Spinal cord (tissue), 9 donors: ENCODE measurements at regions not wholly inside any gene's neighbourhood (a gene's known extent, or its start where the extent isn't known, plus 50 kb on each side); places are given as distances from the start of the nearest gene placed in this dataset.

Experiments
- DNase-seq, 6 donors: peaks; one replicate each; pipeline versions ENCODE4 v3.0.0 to v3.0.0-alpha.2; 2013 to 2015; ENCODE audit warnings: low spot score in 6 of 6, low read depth in 4 of 6
- H3K27ac ChIP-seq: one replicate; pipeline ENCODE4 v1.5.1; 2013; ENCODE audit warnings: low read depth, low read length, control low read depth
- H3K27me3 ChIP-seq: one replicate; pipeline ENCODE4 v1.6.1; 2013; ENCODE audit warnings: low read length; ENCODE audit not compliant: control insufficient read depth, insufficient read depth
- H3K36me3 ChIP-seq: one replicate; pipeline ENCODE4 v1.6.1; 2013; ENCODE audit warnings: low read length; ENCODE audit not compliant: control insufficient read depth, insufficient read depth
- H3K4me1 ChIP-seq: one replicate; pipeline ENCODE4 v1.6.1; 2013; ENCODE audit warnings: low read length; ENCODE audit not compliant: control insufficient read depth, insufficient read depth
- H3K4me3 ChIP-seq: one replicate; pipeline ENCODE4 v1.5.1; 2013; ENCODE audit warnings: low read depth, low read length, control low read depth
- H3K9me3 ChIP-seq: one replicate; pipeline ENCODE4 v1.6.1; 2013; ENCODE audit warnings: low read length; ENCODE audit not compliant: control insufficient read depth, insufficient read depth
- WGBS: methylation state at CpG from one replicate; pipeline ENCODE4 v1.1.5; 2013; ENCODE audit warnings: missing lambda C conversion rate; ENCODE audit not compliant: insufficient coverage; 5-methylcytosine and 5-hydroxymethylcytosine counted together
- donor health status: healthy.

- Histone ChIP-seq H3K4me3 (no peak overlapping the region), H3K27me3 (no peaks in the 10 kb centered on the region), H3K36me3 (no peaks in the 10 kb centered on the region), H3K27ac (no peak overlapping the region), H3K4me1 (no peaks in the 10 kb centered on the region), H3K9me3 (no peaks in the 10 kb centered on the region)
- DNase-seq = peak in 1 of 6 donors; percentile 66
- no CpG with 5 or more reads among the region's 1 CpG for WGBS
These were observed 437.7 kb upstream of the HS3ST1 start for GRCh38 chr4:11866391-11866790.

GRCh38 chr4:11860996-11861395 lies 432.3 kb upstream of the HS3ST1 start:
- H3K27ac ChIP-seq = no peak overlapping the region
- H3K4me1 ChIP-seq = no peaks in the 10 kb centered on the region
- WGBS = no CpG with 5 or more reads among the region's 1 CpG
- no peak overlapping the region for H3K4me3 ChIP-seq
- no peaks in the 10 kb centered on the region for H3K36me3 ChIP-seq
- no peaks in the 10 kb centered on the region for H3K27me3 ChIP-seq
- DNase-seq = no peak
- H3K9me3 ChIP-seq = no peaks in the 10 kb centered on the region

GRCh38 chr4:11857881-11858280 lies 429.2 kb upstream of the HS3ST1 start:
- no peaks in the 10 kb centered on the region for H3K36me3 ChIP-seq
- no peak overlapping the region for H3K27ac ChIP-seq
- no peaks in the 10 kb centered on the region for H3K27me3 ChIP-seq

DNA sequence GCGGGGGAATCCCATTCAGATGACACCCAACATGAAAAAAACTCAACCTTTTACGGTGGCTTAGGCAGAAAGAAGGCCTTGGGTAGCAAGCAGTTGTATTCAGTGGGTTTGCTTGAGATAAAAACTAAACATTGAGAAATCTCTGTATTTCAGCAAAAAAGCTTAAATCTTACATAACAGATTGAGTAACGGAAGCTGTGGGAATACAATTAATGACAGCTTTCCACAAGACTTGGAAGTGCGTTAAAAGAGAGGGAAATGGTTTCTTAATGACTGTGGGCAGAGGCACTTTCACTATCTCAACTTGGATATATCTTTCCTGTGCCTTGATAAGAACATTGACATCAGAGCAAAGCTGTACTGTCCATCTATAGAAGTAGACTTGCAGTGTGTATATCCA lies 418.5 kb upstream of the HS3ST1 start:
- Histone ChIP-seq H3K9me3 (no peaks in the 10 kb centered on the region), H3K27ac (no peak overlapping the region), H3K4me3 (no peak overlapping the region), H3K4me1 (no peaks in the 10 kb centered on the region), H3K36me3 (no peaks in the 10 kb centered on the region), H3K27me3 (no peaks in the 10 kb centered on the region)
- DNase-seq = no peak
- no CpG with 5 or more reads among the region's 4 CpGs for WGBS

More at GRCh38 chr4:11857881-11858280, 429.2 kb upstream of the HS3ST1 start:
- H3K9me3 ChIP-seq = no peaks in the 10 kb centered on the region
- no peak for DNase-seq
- no peak overlapping the region for H3K4me3 ChIP-seq
- H3K4me1 ChIP-seq = no peaks in the 10 kb centered on the region

GRCh38 chr4:11843927-11844326 lies 415.2 kb upstream of the HS3ST1 start:
- DNase-seq = no peak
- no peaks in the 10 kb centered on the region for H3K9me3 ChIP-seq
- 40% methylated on average over 2 of the region's 4 CpGs for WGBS

DNA sequence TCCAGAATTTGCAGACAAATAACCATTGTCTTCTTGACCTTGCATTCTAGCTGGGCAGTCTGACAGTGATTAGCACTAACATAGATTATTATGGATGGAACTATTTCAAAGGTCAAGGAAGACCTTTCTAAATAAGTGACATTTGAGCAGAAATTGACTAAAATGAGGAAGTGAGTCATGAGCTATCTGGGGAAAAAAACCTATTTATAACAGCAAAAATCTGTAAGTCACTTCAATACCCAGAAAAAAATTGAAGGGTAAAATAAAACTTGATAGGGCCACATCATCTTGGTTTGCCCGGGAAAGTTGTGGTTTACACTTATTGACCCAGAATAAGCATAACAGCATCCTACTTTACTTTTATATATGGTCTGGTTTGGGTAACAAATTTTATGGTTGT lies 414.6 kb upstream of the HS3ST1 start:
- WGBS = no CpG with 5 or more reads among the region's 1 CpG
- H3K9me3 ChIP-seq = no peaks in the 10 kb centered on the region
- no peak for DNase-seq
- no peaks in the 10 kb centered on the region for H3K27me3 ChIP-seq
- H3K4me1 ChIP-seq = no peaks in the 10 kb centered on the region
- H3K4me3 ChIP-seq = no peak overlapping the region
- no peak overlapping the region for H3K27ac ChIP-seq
- no peaks in the 10 kb centered on the region for H3K36me3 ChIP-seq

More at GRCh38 chr4:11843927-11844326, 415.2 kb upstream of the HS3ST1 start:
- Histone ChIP-seq H3K4me1 (no peaks in the 10 kb centered on the region), H3K36me3 (no peaks in the 10 kb centered on the region), H3K4me3 (no peak overlapping the region), H3K27ac (no peak overlapping the region), H3K27me3 (no peaks in the 10 kb centered on the region)

DNA sequence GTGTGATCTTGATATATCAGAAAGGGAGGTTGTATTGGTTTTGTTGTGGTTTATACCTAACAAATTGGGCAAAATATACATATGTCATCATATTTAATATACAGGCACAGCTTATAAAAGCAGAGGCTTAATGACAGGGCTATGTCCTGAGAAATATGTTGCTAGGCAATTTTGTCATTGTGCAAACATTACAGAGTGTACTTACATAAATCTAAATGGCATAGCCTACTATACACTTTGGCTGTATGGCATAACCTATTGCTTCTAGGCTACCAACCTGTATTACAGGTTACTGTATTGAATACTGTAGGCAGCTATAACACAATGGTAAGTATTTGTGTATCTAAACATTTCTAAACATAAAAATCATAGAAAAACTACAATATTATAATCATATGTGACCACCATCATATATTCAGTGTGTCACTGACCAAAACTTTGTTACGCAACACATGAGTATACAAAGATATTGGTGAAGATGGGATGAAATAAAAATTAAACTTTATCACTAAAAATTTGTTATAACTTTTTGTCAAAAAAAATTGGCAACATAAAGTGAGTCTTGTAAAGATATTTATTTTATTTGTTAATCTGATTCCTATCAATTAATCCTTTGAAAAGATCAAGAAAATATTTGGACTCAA lies 414.0 kb upstream of the HS3ST1 start:
- H3K36me3 ChIP-seq = no peaks in the 10 kb centered on the region
- no CpG with 5 or more reads among the region's 1 CpG for WGBS
- H3K4me1 ChIP-seq = no peaks in the 10 kb centered on the region
- no peak overlapping the region for H3K27ac ChIP-seq
- no peak overlapping the region for H3K4me3 ChIP-seq
- no peaks in the 10 kb centered on the region for H3K27me3 ChIP-seq
- H3K9me3 ChIP-seq = no peaks in the 10 kb centered on the region
- DNase-seq = no peak

- no peaks in the 10 kb centered on the region for H3K36me3 ChIP-seq
- H3K4me1 ChIP-seq = no peaks in the 10 kb centered on the region
- H3K9me3 ChIP-seq = no peaks in the 10 kb centered on the region
- no peak overlapping the region for H3K4me3 ChIP-seq
- no peak overlapping the region for H3K27ac ChIP-seq
- DNase-seq = no peak
- no peaks in the 10 kb centered on the region for H3K27me3 ChIP-seq
These were observed 411.2 kb upstream of the HS3ST1 start for GRCh38 chr4:11839889-11840288.

GRCh38 chr4:11831739-11832138 lies 403.0 kb upstream of the HS3ST1 start:
- H3K4me1 ChIP-seq = no peaks in the 10 kb centered on the region
- no CpG with 5 or more reads among the region's 5 CpGs for WGBS
- H3K27ac ChIP-seq = no peak overlapping the region

GRCh38 chr4:11824566-11824965 lies 395.9 kb upstream of the HS3ST1 start:
- no peaks in the 10 kb centered on the region for H3K27me3 ChIP-seq
- 95% methylated on average over 2 of the region's 2 CpGs for WGBS
- DNase-seq = no peak
- no peaks in the 10 kb centered on the region for H3K36me3 ChIP-seq
- H3K4me1 ChIP-seq = no peaks in the 10 kb centered on the region
- no peak overlapping the region for H3K27ac ChIP-seq
- H3K9me3 ChIP-seq = peaks cover 1% of the 10 kb centered on the region
- H3K4me3 ChIP-seq = no peak overlapping the region

More at GRCh38 chr4:11831739-11832138, 403.0 kb upstream of the HS3ST1 start:
- H3K36me3 ChIP-seq = no peaks in the 10 kb centered on the region
- peak in 2 of 6 donors; percentile 59 to 68 for DNase-seq
- H3K4me3 ChIP-seq = no peak overlapping the region
- H3K9me3 ChIP-seq = no peaks in the 10 kb centered on the region
- no peaks in the 10 kb centered on the region for H3K27me3 ChIP-seq
